ENCODE measurements at regions not wholly inside any gene's neighbourhood (a gene's known extent, or its start where the extent isn't known, plus 50 kb on each side); places are given as distances from the start of the nearest gene placed in this dataset.

DNA sequence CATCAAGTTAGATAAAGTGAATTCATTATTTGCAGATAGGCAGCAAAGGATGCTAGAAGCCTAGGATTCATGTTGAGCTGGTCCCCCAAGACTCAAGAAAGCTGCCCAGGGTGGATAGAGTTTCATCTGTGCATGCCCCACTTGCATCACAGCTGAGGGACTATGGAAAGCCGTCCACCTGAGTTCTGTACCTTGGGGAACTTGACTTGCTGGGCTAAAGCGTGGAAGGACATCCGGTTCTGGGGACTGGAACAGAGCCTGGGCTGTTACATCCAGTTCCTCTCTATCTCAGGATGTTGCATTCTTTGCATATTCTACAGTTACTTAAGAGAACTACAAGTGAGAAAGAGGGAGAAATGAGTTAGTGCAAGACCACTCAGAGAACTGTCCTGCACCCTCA, 458.4 kb downstream of the SHISA9 start:
- Histone ChIP-seq H3K9ac (no peak overlapping the region), H3K36me3 (ENCODE audit: control insufficient read depth, insufficient read depth, low read length) (no peaks in the 10 kb centered on the region), H3K9me3 (ENCODE audit: control insufficient read depth, low read length) (no peaks in the 10 kb centered on the region), H3K4me1 (no peaks in the 10 kb centered on the region), H3K4me3 (ENCODE audit: low read depth, low read length) (no peak overlapping the region), H3K27me3 (ENCODE audit: control insufficient read depth, insufficient read depth, low read length) (no peaks in the 10 kb centered on the region), H2AFZ (no peak overlapping the region), H3K79me2 (no peaks in the 10 kb centered on the region), H3K4me2 (ENCODE audit: low read length) (no peak overlapping the region), H3K27ac (no peak overlapping the region)
- TF ChIP-seq CTCF (IDR thresholded peaks at IDR 0.05): no peak

DNA sequence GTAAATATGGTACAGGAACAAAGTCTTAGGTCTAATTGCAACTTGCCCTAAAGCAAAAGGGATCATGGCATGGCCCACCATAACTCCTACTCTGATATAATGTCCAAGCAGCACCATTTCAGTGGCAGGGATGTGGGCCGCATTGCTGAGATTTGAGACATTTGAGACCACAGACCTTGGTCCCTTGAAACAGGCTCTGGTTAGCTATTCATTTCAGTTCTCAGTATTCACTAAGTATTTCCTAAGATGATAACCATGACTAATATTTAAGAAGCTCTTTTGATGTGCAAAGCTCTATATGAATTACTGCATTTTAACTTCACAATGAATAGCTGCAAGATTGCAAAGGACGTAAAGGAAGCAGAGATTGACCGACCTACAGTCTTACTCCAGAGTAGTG, 471.0 kb downstream of the SHISA9 start:
- no peak for TF ChIP-seq CTCF (IDR thresholded peaks at IDR 0.05)
- H2AFZ ChIP-seq: no peak overlapping the region

GRCh38 chr16:13376174-13376573, 474.8 kb downstream of the SHISA9 start:
- no peak overlapping the region for H3K4me3 ChIP-seq (ENCODE audit: low read depth, low read length)
- no peak overlapping the region for H3K4me2 ChIP-seq (ENCODE audit: low read length)
- no peaks in the 10 kb centered on the region for H3K36me3 ChIP-seq (ENCODE audit: control insufficient read depth, insufficient read depth, low read length)
- no peak for TF ChIP-seq CTCF (IDR thresholded peaks at IDR 0.05)
- H3K27ac ChIP-seq: no peak overlapping the region
- H3K27me3 ChIP-seq (ENCODE audit: control insufficient read depth, insufficient read depth, low read length): no peaks in the 10 kb centered on the region
- no peaks in the 10 kb centered on the region for H3K9me3 ChIP-seq (ENCODE audit: control insufficient read depth, low read length)
- H3K4me1 ChIP-seq: no peaks in the 10 kb centered on the region
- no peak overlapping the region for H2AFZ ChIP-seq
- no peaks in the 10 kb centered on the region for H3K79me2 ChIP-seq
- no peak overlapping the region for H3K9ac ChIP-seq

More for the DNA sequence above, 471.0 kb downstream of the SHISA9 start:
- Histone ChIP-seq H3K4me2 (ENCODE audit: low read length) (no peak overlapping the region), H3K9ac (no peak overlapping the region), H3K27ac (no peak overlapping the region), H3K79me2 (no peaks in the 10 kb centered on the region), H3K9me3 (ENCODE audit: control insufficient read depth, low read length) (no peaks in the 10 kb centered on the region), H3K36me3 (ENCODE audit: control insufficient read depth, insufficient read depth, low read length) (no peaks in the 10 kb centered on the region), H3K4me3 (ENCODE audit: low read depth, low read length) (no peak overlapping the region), H3K4me1 (no peaks in the 10 kb centered on the region), H3K27me3 (ENCODE audit: control insufficient read depth, insufficient read depth, low read length) (no peaks in the 10 kb centered on the region)

- no peaks in the 10 kb centered on the region for H3K79me2 ChIP-seq
- no peaks in the 10 kb centered on the region for H3K4me1 ChIP-seq
- H3K27me3 ChIP-seq (ENCODE audit: control insufficient read depth, insufficient read depth, low read length): no peaks in the 10 kb centered on the region
- no peak overlapping the region for H3K4me3 ChIP-seq (ENCODE audit: low read depth, low read length)
- no peaks in the 10 kb centered on the region for H3K9me3 ChIP-seq (ENCODE audit: control insufficient read depth, low read length)
- H3K27ac ChIP-seq: no peak overlapping the region
- no peak for TF ChIP-seq CTCF (IDR thresholded peaks at IDR 0.05)
- H2AFZ ChIP-seq: no peak overlapping the region
- H3K4me2 ChIP-seq (ENCODE audit: low read length): no peak overlapping the region
- H3K9ac ChIP-seq: no peak overlapping the region
- no peaks in the 10 kb centered on the region for H3K36me3 ChIP-seq (ENCODE audit: control insufficient read depth, insufficient read depth, low read length)
Observed at GRCh38 chr16:13377143-13377542, 475.7 kb downstream of the SHISA9 start.

GRCh38 chr16:13378151-13378550, 476.8 kb downstream of the SHISA9 start:
- Histone ChIP-seq H3K27me3 (ENCODE audit: control insufficient read depth, insufficient read depth, low read length) (no peaks in the 10 kb centered on the region), H3K4me2 (ENCODE audit: low read length) (no peak overlapping the region), H3K4me1 (no peaks in the 10 kb centered on the region), H3K36me3 (ENCODE audit: control insufficient read depth, insufficient read depth, low read length) (no peaks in the 10 kb centered on the region), H3K9me3 (ENCODE audit: control insufficient read depth, low read length) (no peaks in the 10 kb centered on the region), H3K4me3 (ENCODE audit: low read depth, low read length) (no peak overlapping the region), H3K27ac (no peak overlapping the region), H3K79me2 (no peaks in the 10 kb centered on the region), H3K9ac (no peak overlapping the region), H2AFZ (no peak overlapping the region)
- no peak for TF ChIP-seq CTCF (IDR thresholded peaks at IDR 0.05)
